Loucy (cell line): ENCODE measurements at regions not wholly inside any gene's neighbourhood (a gene's known extent, or its start where the extent isn't known, plus 50 kb on each side); places are given as distances from the start of the nearest gene placed in this dataset.

Experiments used
- H2AFZ ChIP-seq: fragments of 200-600 bp; sonication (generic); 2 replicates; pipeline ENCODE4 v1.6.0; 2016; ENCODE audit warnings: antibody characterized with exemption, mild to moderate bottlenecking, low read length, moderate library complexity
- H3F3A ChIP-seq: fragments of 200-600 bp; 2 replicates; pipeline ENCODE4 v1.6.0; 2016; ENCODE audit warnings: antibody characterized with exemption, low read depth, mild to moderate bottlenecking
- H3K27me3 ChIP-seq: fragments of 200-600 bp; sonication (generic); 2 replicates; pipeline ENCODE4 v1.6.1; 2014; ENCODE audit warnings: low read length, mild to moderate bottlenecking; ENCODE audit not compliant: insufficient read depth, poor library complexity, severe bottlenecking
- H3K36me3 ChIP-seq: fragments of 200-600 bp; sonication (generic); 2 replicates; pipeline ENCODE4 v1.6.1; 2016; ENCODE audit warnings: low read length; ENCODE audit not compliant: insufficient read depth
- H3K4me1 ChIP-seq: fragments of 200-600 bp; sonication (generic); 2 replicates; pipeline ENCODE4 v1.5.1; 2014; ENCODE audit warnings: low read length, mild to moderate bottlenecking; ENCODE audit not compliant: insufficient read depth, poor library complexity, severe bottlenecking
- H3K4me2 ChIP-seq: fragments of 200-600 bp; sonication (generic); 2 replicates; pipeline ENCODE4 v1.6.0; 2014; ENCODE audit warnings: antibody characterized with exemption, low read length, low read depth, mild to moderate bottlenecking; ENCODE audit not compliant: poor library complexity, severe bottlenecking
- H3K4me3 ChIP-seq: fragments of 200-600 bp; sonication (generic); 2 replicates; pipeline ENCODE4 v1.5.1; 2014; ENCODE audit warnings: low read length, mild to moderate bottlenecking, mixed read lengths; ENCODE audit not compliant: poor library complexity, severe bottlenecking
- H3K79me2 ChIP-seq: fragments of 200-600 bp; sonication (generic); 2 replicates; pipeline ENCODE4 v1.6.1; 2014; ENCODE audit warnings: low read length; ENCODE audit not compliant: insufficient read depth
- H3K9ac ChIP-seq: fragments of 200-600 bp; sonication (generic); 2 replicates; pipeline ENCODE4 v1.6.0; 2014; ENCODE audit warnings: mild to moderate bottlenecking, low read depth, low read length, moderate library complexity; ENCODE audit not compliant: poor library complexity, severe bottlenecking
- H3K9me2 ChIP-seq: fragments of 200-600 bp; sonication (generic); replicated peaks from 2 replicates; pipeline ENCODE4 v1.6.1; 2016; ENCODE audit warnings: low read depth, low read length, mixed read lengths
- H3K9me3 ChIP-seq: fragments of 200-600 bp; sonication (generic); 2 replicates; pipeline ENCODE4 v1.6.1; 2014; ENCODE audit warnings: mild to moderate bottlenecking, antibody characterized with exemption, low read length, low read depth; ENCODE audit not compliant: insufficient read depth
- H4K20me1 ChIP-seq: fragments of 200-600 bp; sonication (generic); 2 replicates; pipeline ENCODE4 v1.6.0; 2014; ENCODE audit warnings: antibody characterized with exemption, low read length, mild to moderate bottlenecking; ENCODE audit not compliant: insufficient read depth, poor library complexity, severe bottlenecking
- CTCF ChIP-seq: fragments of 200-600 bp; sonication (generic); conservative IDR thresholded peaks from 2 replicates; pipeline ENCODE4 v1.5.1; 2014; ENCODE audit warnings: mild to moderate bottlenecking, antibody characterized with exemption, low read length
- EZH2phosphoT487 ChIP-seq: fragments of 200-600 bp; IDR thresholded peaks from 2 replicates; pipeline ENCODE4 v1.6.1; 2018; ENCODE audit warnings: antibody characterized with exemption, mild to moderate bottlenecking, moderate library complexity, borderline replicate concordance

DNA sequence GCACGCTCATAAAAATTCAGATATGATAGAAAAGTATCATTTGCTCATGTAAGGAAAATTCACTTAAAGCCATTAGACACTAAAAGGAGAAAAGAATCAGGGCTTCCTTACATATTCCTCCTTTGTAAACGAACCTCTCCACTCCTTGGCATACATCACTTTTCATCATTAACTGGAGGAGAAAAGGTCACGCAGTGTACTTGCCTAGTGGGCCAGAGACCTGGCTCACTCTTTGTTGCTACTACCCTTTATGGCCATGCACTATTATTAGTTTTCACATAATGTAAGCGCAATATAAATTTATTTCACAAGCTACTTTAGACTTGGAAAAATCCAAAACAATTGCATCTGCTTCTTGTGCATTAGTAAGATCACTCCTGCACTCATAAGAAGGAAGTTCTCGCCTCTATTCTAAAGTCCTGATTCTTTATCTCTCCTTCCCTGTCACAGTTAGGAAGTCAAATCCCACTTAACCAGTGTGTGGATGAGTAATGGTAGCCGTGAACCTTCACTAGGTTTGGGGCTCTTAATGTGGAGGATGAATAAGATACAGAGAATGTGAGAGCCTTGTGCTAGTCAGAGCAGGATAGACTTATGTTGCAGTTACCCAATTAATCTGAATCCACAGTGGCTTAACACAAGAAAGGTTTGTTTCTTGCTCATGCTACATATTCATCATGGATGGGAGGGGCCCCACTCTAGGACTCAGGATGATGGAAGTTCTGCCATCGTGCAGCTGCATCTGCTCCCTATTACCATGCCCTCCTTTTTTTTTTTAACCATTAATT, 115.0 kb upstream of the GLS start:
- H2AFZ ChIP-seq: peak overlapping the region; percentile 7; the same call in 1 of the 2 replicates
- no peak overlapping the region for H3K4me3 ChIP-seq
- TF ChIP-seq CTCF (no peak), EZH2phosphoT487 (no peak)
- no peaks in the 10 kb centered on the region for H3K36me3 ChIP-seq
- H3K4me1 ChIP-seq: no peaks in the 10 kb centered on the region
- no peak overlapping the region for H3K4me2 ChIP-seq
- H3F3A ChIP-seq: no peaks in the 10 kb centered on the region
- no peaks in the 10 kb centered on the region for H4K20me1 ChIP-seq
- H3K9me2 ChIP-seq: no peaks in the 10 kb centered on the region
- H3K9ac ChIP-seq: no peak overlapping the region
- no peaks in the 10 kb centered on the region for H3K79me2 ChIP-seq
- no peaks in the 10 kb centered on the region for H3K9me3 ChIP-seq
- H3K27me3 ChIP-seq: no peaks in the 10 kb centered on the region

DNA sequence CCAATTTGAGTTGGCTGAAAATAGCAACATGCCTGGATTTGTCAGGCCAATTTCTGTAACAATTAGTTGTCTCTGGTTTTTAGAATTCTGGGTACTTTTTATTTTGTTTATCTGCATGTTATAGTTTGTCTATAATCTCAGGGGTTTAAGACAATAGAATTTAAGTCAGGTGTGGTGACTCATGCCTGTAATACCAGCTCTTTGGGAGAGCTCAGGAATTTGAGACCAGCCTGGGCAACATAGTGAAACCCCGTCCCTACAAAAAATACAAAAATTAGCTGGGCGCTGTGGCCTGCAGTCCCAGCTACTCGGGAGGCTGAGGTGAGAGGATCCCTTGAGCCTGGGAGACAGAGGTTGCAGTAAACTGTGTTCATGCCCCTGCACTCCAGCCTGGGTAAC, 114.4 kb upstream of the GLS start:
- no peaks in the 10 kb centered on the region for H3K79me2 ChIP-seq
- no peaks in the 10 kb centered on the region for H4K20me1 ChIP-seq
- H3K27me3 ChIP-seq: no peaks in the 10 kb centered on the region
- no peaks in the 10 kb centered on the region for H3K36me3 ChIP-seq
- H3K9ac ChIP-seq: no peak overlapping the region
- no peak overlapping the region for H3K4me2 ChIP-seq
- H3K4me1 ChIP-seq: no peaks in the 10 kb centered on the region
- H3K9me3 ChIP-seq: no peaks in the 10 kb centered on the region
- no peak overlapping the region for H3K4me3 ChIP-seq
- TF ChIP-seq EZH2phosphoT487: no peak
- no peak for TF ChIP-seq CTCF
- H2AFZ ChIP-seq: peak overlapping the region; percentile 52; the same call in 1 of the 2 replicates
- no peaks in the 10 kb centered on the region for H3K9me2 ChIP-seq
- H3F3A ChIP-seq: no peaks in the 10 kb centered on the region

DNA sequence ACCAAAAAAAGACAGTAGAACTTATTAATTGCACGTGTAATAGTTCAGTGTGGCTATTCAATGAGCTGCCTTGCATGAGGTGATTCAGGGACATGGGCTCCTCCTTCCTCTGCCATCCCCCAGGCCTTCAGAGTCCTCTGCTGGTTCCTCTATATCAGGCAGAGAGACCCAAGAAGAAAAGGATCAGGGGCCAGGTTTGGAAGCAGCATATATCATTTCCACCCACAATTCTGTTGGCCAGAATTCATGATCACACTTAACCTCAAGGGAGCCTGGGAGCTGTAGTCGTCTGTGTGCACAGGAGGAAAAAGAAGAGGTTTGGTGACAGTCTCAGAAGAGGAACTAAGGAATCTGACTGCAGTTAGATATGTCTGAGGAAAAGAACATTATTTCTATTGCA, 114.0 kb upstream of the GLS start:
- Histone ChIP-seq H3K4me2 (no peak overlapping the region), H3K79me2 (no peaks in the 10 kb centered on the region), H3K9me2 (no peaks in the 10 kb centered on the region), H3K4me3 (no peak overlapping the region), H3K27me3 (no peaks in the 10 kb centered on the region), H3K36me3 (no peaks in the 10 kb centered on the region), H3F3A (no peaks in the 10 kb centered on the region), H3K9me3 (no peaks in the 10 kb centered on the region), H3K4me1 (no peaks in the 10 kb centered on the region), H2AFZ (peak overlapping the region; percentile 52; the same call in 1 of the 2 replicates), H3K9ac (no peak overlapping the region), H4K20me1 (no peaks in the 10 kb centered on the region)
- TF ChIP-seq EZH2phosphoT487 (no peak), CTCF (no peak)
